ENCODE measurements at regions not wholly inside any gene's neighbourhood (a gene's known extent, or its start where the extent isn't known, plus 50 kb on each side); places are given as distances from the start of the nearest gene placed in this dataset.

GRCh38 chr6:3525915-3526314, 69.1 kb upstream of the SLC22A23 start:
- no peak for TF ChIP-seq BHLHE40 (IDR thresholded peaks at IDR 0.05; ENCODE audit: borderline replicate concordance)
- TF ChIP-seq FOXA1 (IDR thresholded peaks at IDR 0.05): no peak
- no peak for TF ChIP-seq L3MBTL2 (conservative IDR thresholded peaks at IDR 0.05)
- no peak for TF ChIP-seq TARDBP (IDR thresholded peaks at IDR 0.05)
- TF ChIP-seq SP1 (IDR thresholded peaks at IDR 0.05): no peak
- TF ChIP-seq CTBP1 (IDR thresholded peaks at IDR 0.05; ENCODE audit: borderline replicate concordance): no peak
- no peak for TF ChIP-seq FOXM1 (IDR thresholded peaks at IDR 0.05; ENCODE audit: borderline replicate concordance)
- no peak for TF ChIP-seq LEF1 (IDR thresholded peaks at IDR 0.05; ENCODE audit: borderline replicate concordance)
- TF ChIP-seq ZNF384 (IDR thresholded peaks at IDR 0.05): no peak
- no peak for TF ChIP-seq ELF4 (IDR thresholded peaks at IDR 0.05)
- TF ChIP-seq FOXK2 (IDR thresholded peaks at IDR 0.05): no peak
- no peak for TF ChIP-seq SUZ12 (IDR thresholded peaks at IDR 0.05)
- no peak for TF ChIP-seq NFRKB (IDR thresholded peaks at IDR 0.05)
